Fibroblast of lung (primary cell): ENCODE measurements at regions not wholly inside any gene's neighbourhood (a gene's known extent, or its start where the extent isn't known, plus 50 kb on each side); places are given as distances from the start of the nearest gene placed in this dataset.

Experiments
- DNase-seq, 2 donors: peaks; one replicate each; pipeline versions ENCODE4 v3.0.0 to v3.0.0-alpha.2; 2010; ENCODE audit warnings: low read depth in 2 of 2
- H2AFZ ChIP-seq: 2 replicates; pipeline ENCODE4 v1.5.1; 2012; ENCODE audit warnings: low read length, control low read depth, inconsistent platforms
- H3K27ac ChIP-seq: 2 replicates; pipeline ENCODE4 v1.5.1; 2011; ENCODE audit warnings: low read length, control low read depth; ENCODE audit not compliant: insufficient read depth
- H3K27me3 ChIP-seq: 2 replicates; pipeline ENCODE4 v1.5.1; 2011; ENCODE audit warnings: mild to moderate bottlenecking, low read length; ENCODE audit not compliant: control insufficient read depth, insufficient read depth
- H3K36me3 ChIP-seq: 2 replicates; pipeline ENCODE4 v1.5.1; 2011; ENCODE audit warnings: low read length; ENCODE audit not compliant: control insufficient read depth, insufficient read depth
- H3K4me1 ChIP-seq: 2 replicates; pipeline ENCODE4 v1.5.1; 2011; ENCODE audit warnings: low read length; ENCODE audit not compliant: control insufficient read depth, insufficient read depth; ENCODE audit errors: extremely low read depth
- H3K4me2 ChIP-seq: 2 replicates; pipeline ENCODE4 v1.5.1; 2011; ENCODE audit warnings: low read length, control low read depth; ENCODE audit not compliant: insufficient read depth; ENCODE audit errors: extremely low read depth
- H3K4me3 ChIP-seq, 4 experiments: fragments of 200-600 bp in 1 of 4; sonication (generic) in 1 of 4; replicated peaks in 1 of 4; 2 replicates each; pipeline ENCODE4 v1.5.1; 2011 to 2016; ENCODE audit warnings: low read length in 4 of 4, low read depth in 3 of 4, mild to moderate bottlenecking in 3 of 4, control low read depth in 2 of 4, inconsistent platforms in 1 of 4, mixed read lengths in 1 of 4; ENCODE audit not compliant: insufficient read depth in 1 of 4; ENCODE audit errors: control extremely low read depth in 1 of 4
- H3K79me2 ChIP-seq: 2 replicates; pipeline ENCODE4 v1.5.1; 2012; ENCODE audit warnings: mild to moderate bottlenecking, low read length, inconsistent platforms; ENCODE audit not compliant: control insufficient read depth, insufficient read depth
- H3K9ac ChIP-seq: 2 replicates; pipeline ENCODE4 v1.5.1; 2011; ENCODE audit warnings: mild to moderate bottlenecking, low read length, control low read depth; ENCODE audit not compliant: insufficient read depth
- H3K9me3 ChIP-seq: 2 replicates; pipeline ENCODE4 v1.5.1; 2012; ENCODE audit warnings: low read depth, low read length; ENCODE audit not compliant: control insufficient read depth, insufficient read depth
- H4K20me1 ChIP-seq: 2 replicates; pipeline ENCODE4 v1.5.1; 2011; ENCODE audit warnings: low read length; ENCODE audit not compliant: control insufficient read depth, insufficient read depth; ENCODE audit errors: extremely low read depth
- CTCF ChIP-seq, 2 donors: IDR thresholded peaks in 1 of 2; conservative IDR thresholded peaks in 1 of 2; 1 replicate in 1 of 2; 2 replicates in 1 of 2; pipeline ENCODE4 v1.5.1; 2011 to 2012; ENCODE audit warnings: low read length in 2 of 2, control low read depth in 1 of 2, inconsistent platforms in 1 of 2, low read depth in 1 of 2, mild to moderate bottlenecking in 1 of 2
- EZH2 ChIP-seq: IDR thresholded peaks from 2 replicates; pipeline ENCODE4 v1.5.1; 2012; ENCODE audit warnings: low read length, control low read depth, mild to moderate bottlenecking; ENCODE audit errors: missing control alignments

- no peaks in the 10 kb centered on the region for H3K36me3 ChIP-seq
- no peak overlapping the region for H2AFZ ChIP-seq
- H3K4me3 ChIP-seq = no peak overlapping the region
- no peaks in the 10 kb centered on the region for H4K20me1 ChIP-seq
- no peak overlapping the region for H3K27ac ChIP-seq
- H3K9me3 ChIP-seq = no peaks in the 10 kb centered on the region
- no peaks in the 10 kb centered on the region for H3K4me1 ChIP-seq
- H3K27me3 ChIP-seq = no peaks in the 10 kb centered on the region
- no peaks in the 10 kb centered on the region for H3K79me2 ChIP-seq
- no peak overlapping the region for H3K9ac ChIP-seq
- TF ChIP-seq EZH2 = no peak
- TF ChIP-seq CTCF (conservative IDR thresholded peaks at IDR 0.05 in 1 of 2, IDR thresholded peaks at IDR 0.05 in 1 of 2; ENCODE audit: low read depth in 1 of 2, low read length in 2 of 2) = no peak
- DNase-seq = no peak
- H3K4me2 ChIP-seq = no peak overlapping the region
These were observed 451.3 kb downstream of the HTR1B start for GRCh38 chr6:77011929-77012545.

- Histone ChIP-seq H3K9ac (no peak overlapping the region), H3K4me2 (no peak overlapping the region), H3K4me1 (no peaks in the 10 kb centered on the region), H3K4me3 (no peak overlapping the region), H3K27me3 (no peaks in the 10 kb centered on the region), H3K9me3 (no peaks in the 10 kb centered on the region), H3K36me3 (no peaks in the 10 kb centered on the region), H3K79me2 (no peaks in the 10 kb centered on the region), H3K27ac (no peak overlapping the region), H2AFZ (no peak overlapping the region), H4K20me1 (no peaks in the 10 kb centered on the region)
- no peak for DNase-seq
- TF ChIP-seq EZH2 (no peak), CTCF (conservative IDR thresholded peaks at IDR 0.05 in 1 of 2, IDR thresholded peaks at IDR 0.05 in 1 of 2; ENCODE audit: low read depth in 1 of 2, low read length in 2 of 2) (no peak)
These were observed 452.3 kb downstream of the HTR1B start for GRCh38 chr6:77010931-77011542.

GRCh38 chr6:76992553-76992952, 470.7 kb downstream of the HTR1B start:
- TF ChIP-seq EZH2 = no peak
- no peak for TF ChIP-seq CTCF (conservative IDR thresholded peaks at IDR 0.05 in 1 of 2, IDR thresholded peaks at IDR 0.05 in 1 of 2; ENCODE audit: low read depth in 1 of 2, low read length in 2 of 2)
- no peaks in the 10 kb centered on the region for H3K9me3 ChIP-seq
- H2AFZ ChIP-seq = no peak overlapping the region

More at GRCh38 chr6:76992553-76992952, 470.7 kb downstream of the HTR1B start:
- no peak overlapping the region for H3K27ac ChIP-seq
- no peaks in the 10 kb centered on the region for H3K27me3 ChIP-seq
- H3K4me1 ChIP-seq = no peaks in the 10 kb centered on the region
- H3K36me3 ChIP-seq = no peaks in the 10 kb centered on the region
- DNase-seq = no peak
- no peak overlapping the region for H3K9ac ChIP-seq
- H3K4me2 ChIP-seq = no peak overlapping the region
- H4K20me1 ChIP-seq = no peaks in the 10 kb centered on the region
- H3K79me2 ChIP-seq = no peaks in the 10 kb centered on the region
- no peak overlapping the region for H3K4me3 ChIP-seq
